Activated CD4-positive, alpha-beta T cell treated with anti-CD3 and anti-CD28 coated beads, Interleukin-2, amount 50 U/mL, for 4 hours (primary cell): ENCODE measurements at regions not wholly inside any gene's neighbourhood (a gene's known extent, or its start where the extent isn't known, plus 50 kb on each side); places are given as distances from the start of the nearest gene placed in this dataset.

Experiments
- DNase-seq, 2 experiments: peaks; one replicate each; pipeline ENCODE4 v3.0.0-alpha.2; 2020

DNA sequence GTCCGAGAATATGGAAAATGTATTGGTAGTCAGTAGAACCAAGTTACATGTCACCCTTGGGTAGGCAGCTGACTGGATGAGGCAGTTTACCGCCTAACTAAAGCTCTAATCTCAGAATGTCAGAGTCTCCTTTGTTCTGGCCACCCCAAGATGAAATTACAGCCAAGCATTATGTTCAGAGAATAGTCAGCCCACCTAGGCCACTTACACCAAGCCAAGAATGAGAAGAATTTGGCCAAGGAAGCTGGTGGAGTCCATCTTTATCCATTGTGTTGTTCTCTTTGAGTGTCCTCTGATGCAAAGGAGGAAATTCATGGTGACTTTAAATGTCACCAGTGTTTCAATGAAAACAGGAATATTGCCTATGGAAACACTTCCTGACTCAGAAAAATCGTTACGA, 275.1 kb upstream of the MAP3K1 start:
- DNase-seq = no peak

DNA sequence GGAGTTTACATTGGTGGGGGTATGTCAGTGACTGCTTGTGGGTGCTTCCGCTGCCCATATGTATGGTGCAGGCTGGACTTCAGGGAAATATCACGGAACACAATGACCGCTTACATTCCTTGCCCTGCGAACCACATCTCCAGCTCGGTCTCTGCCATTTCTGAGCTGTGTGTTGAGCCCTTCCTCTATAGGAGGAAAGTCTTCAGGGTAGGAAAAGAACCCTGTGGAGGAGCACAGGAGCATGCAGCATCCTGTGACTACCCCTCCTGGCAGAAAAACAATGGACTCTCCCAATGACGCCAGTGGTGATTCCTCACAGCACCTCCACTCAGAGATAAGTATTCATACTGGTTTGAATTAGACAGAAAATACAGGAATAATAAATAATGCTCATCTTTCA, 276.8 kb upstream of the MAP3K1 start:
- no peak for DNase-seq

DNA sequence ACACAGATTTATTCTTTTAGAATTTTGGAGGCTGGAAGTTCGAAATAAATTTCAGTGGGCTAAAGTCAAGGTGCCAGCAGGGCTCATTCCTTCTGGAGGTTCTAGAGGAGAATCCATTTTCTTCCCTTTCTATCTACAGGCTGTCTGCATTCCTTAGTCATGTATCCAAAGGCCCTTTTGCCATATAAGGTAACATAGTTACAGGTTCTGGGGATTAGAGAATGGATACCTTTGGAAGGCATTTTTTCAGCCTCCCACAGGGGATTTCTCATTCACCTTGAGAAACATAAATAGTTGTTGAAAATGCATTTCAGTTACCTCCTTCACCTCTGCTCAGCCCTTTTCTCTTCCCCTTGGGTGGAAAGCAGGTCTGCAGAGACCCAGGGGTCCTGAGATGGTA, 280.0 kb upstream of the MAP3K1 start:
- no peak for DNase-seq

DNA sequence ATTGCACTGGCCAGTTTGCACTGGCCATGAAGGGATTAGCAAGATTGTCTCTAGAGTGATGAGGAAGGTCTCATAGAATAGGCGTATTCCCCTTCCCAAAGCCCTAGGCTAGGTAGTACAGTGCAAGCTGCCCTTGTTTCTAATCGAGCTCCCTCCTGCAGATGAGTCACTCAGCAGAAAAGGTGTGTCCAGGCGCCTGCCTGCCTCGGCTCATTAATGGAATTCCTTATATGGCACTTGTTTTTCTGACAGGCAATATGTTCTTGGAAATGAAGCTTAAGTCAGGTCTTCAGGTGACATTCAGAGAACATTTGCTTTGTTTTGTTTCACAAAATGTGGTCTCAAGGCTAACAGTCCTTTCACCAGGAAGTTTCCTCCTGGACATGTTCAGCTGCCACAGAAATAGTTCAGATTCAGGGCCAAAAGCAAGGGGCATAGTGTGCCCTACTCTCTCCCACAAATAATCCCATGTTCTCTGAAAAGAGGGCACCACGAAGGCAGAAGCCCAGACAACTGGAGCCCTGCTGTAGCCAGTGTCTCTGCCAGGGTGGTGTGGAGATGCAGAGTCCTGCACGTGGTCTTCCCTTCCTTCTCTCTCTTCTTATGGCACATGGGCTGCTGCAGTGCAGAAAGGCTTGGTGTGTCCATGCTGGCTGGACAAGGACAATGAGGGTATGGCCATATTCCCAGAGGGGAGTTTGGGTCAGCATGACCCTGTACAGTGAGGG, 281.1 kb upstream of the MAP3K1 start:
- peak; percentile 43 to 47 for DNase-seq

DNA sequence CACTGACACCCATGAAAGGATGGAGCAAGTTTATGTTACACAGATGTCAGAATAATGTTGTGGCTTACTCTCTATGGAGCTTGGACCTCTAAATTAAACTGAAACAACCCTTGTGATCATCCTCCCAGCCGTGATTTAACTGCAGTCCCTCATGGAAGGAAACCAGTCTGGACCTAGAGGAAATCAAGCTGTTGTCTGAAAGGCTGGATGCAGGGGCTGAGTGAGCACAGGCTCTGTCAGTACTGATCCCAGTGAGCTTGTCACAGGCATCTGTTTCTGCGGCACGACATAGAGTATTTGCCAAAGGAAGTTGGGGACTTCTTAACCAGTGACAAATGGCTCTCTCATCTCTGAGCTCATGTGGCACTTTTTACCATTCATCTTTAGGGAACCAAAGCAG, 282.9 kb upstream of the MAP3K1 start:
- no peak for DNase-seq

DNA sequence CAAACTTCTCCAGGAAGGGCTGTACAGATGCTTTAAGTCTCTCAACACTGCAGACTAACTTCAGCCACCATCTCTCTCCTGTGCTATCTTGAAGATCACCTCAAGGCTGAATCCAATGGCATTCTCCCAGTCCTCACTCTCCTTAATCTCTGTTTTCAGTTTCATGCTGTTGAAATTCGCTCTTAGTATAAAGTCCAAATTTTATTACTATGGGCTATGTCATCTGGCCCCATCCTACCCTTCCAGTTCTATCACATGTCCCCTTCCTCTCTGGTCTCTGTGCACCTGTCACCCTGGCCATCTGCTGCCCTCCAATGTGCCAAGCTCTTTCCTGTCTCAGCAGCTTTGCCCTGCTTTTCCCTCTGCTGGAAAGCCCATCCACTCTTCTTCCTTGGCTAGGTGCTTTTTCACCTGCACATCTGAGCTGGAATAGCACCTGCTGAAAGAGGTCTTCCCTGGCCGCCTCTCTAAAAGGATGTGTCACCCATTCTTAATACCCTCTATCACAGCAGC, 284.7 kb upstream of the MAP3K1 start:
- no peak for DNase-seq

DNA sequence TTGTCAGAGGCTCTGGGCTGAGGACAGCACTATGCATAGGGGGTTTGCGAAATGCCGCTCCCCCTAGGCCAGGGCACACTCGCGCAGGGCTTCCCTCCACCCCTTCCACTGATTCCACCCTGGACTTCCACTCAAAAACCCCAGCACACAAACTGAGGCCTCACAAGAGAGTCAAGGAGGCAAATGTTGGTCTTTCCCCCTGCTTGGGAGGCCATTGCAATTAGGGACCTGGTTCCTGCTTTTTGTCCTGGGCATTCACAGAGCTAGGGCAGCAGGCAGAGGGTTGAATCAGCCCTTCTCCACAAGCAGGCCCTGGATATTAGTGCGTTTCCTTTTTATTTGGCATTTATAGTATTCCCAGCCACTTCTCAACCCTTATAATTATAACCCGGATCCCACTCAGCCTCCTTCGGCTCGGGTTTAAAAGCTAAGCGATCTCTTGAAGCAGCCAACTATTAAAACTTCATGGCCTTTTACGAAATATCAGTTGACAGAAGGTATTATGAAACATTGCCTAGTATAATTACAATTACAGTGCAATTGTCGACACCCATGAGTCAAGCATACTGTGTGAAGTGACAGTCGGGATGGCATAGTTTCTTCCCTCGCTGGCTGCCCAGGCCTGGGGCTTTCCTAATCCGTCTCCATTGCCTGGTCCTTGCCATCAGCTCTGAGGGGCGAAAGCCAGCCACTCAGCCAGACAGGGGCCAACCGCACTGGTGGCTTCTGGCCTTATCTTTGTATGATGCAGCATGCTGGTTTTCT, 285.5 kb upstream of the MAP3K1 start:
- no peak for DNase-seq

DNA sequence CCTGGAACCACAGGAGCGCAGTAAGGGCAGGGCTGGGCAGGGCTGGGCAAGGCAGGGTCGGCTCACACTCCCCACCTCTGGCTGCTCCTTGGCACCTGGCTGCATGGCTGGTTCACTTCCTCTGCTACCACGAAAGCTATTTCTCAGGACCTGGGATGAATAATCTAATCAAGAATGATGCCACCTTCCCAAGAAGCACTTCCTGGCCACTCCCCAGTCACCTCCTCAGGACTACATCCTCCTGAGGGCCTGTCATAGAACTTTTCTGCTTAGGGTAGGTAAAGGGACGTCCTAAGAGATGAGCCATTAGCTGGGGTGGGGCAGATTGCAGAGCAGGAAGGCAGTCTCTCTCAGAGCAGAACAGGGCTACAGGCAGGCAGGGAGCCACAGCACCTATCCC, 288.2 kb upstream of the MAP3K1 start:
- DNase-seq = no peak

DNA sequence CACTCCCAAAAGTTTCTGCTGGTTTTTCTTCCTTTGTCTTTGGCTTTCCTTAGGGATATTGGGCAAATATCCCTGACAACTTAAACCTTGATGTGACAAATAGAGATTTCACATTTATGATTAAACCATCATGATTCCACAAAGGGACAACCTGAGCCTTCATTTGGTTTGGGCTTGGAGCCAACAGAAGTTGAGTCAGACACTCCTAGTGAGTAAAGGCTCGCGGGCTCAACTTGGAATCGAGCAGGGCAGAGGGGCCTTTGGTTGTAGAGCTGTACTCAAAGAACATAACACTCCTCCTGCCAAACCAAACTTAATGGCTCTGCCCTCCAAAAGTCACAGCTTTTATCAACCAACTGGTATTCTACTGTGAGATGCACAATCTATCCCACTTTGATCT, 290.2 kb upstream of the MAP3K1 start:
- no peak for DNase-seq

DNA sequence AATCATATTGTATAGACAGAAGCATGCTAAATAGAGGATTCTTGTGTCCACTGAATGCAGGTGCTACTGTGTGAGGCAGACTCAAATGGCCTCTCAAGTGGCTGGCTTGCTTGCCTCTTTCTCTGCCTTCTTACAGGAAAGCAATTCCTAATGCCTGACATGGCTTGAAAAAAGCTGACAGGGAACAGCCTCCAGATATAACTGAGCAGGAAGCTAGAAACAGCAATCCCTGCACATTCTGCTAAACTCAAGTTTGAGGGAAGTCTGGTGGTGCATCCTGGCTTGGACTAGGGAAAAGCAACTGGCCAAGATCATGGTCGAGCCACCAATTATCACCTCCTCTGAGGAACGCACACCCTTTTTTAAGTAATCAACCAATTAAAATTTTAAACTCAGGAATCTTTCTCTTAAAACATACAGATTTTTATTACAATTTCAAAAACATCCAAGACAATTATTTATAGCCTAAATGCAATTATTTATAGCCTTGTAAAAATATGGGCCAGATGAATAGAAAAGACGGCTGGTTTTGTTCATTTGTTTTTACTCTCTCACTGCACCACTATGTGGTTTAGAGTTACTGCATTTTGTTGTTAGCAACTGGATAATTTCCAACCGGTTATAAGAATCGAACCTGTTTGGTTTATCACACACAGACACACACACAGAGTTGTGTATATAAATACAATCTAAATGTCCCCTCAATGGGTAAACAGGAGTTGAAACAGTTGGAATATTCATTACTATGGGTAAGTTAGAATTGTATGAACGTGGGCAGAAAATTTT, 290.9 kb upstream of the ANKRD55 start:
- no peak for DNase-seq

DNA sequence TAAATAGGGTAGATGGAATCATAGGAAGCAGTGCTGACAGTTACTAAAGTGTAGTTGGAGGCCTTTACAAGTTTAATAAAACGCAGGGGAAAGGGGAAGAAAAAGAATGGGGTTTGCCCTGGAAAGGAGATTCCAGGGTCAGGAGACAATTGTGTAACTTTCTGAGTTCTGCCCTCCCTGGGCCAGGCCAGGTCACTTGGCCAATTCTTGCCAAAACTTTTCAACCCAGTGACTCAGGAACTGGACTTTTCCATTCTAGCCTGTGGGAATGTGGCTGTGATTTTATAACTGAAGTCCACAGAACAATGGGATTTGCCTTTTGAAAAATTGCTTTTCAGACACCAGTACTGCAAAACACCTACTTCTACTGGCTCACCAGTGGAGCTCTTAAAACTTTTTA, 289.8 kb upstream of the ANKRD55 start:
- no peak for DNase-seq

DNA sequence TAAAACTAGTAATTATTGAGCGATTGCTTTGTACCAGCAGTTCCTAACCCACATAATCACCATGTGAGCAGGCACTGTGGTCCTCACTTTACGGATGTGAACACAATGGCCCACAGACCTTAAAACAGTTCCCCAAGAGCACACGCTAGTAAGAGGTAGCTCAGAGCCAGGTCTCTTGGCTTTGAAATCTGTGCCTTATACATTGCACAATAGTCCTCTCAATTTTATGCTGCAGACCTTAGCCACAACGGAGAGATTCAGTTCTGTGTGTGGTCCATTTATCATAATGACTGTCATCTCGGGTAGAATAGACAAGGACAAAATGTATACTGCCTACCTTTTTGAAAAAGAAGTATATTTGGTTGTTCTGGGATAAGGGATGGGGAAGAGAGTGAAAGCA, 289.0 kb upstream of the ANKRD55 start:
- no peak for DNase-seq

DNA sequence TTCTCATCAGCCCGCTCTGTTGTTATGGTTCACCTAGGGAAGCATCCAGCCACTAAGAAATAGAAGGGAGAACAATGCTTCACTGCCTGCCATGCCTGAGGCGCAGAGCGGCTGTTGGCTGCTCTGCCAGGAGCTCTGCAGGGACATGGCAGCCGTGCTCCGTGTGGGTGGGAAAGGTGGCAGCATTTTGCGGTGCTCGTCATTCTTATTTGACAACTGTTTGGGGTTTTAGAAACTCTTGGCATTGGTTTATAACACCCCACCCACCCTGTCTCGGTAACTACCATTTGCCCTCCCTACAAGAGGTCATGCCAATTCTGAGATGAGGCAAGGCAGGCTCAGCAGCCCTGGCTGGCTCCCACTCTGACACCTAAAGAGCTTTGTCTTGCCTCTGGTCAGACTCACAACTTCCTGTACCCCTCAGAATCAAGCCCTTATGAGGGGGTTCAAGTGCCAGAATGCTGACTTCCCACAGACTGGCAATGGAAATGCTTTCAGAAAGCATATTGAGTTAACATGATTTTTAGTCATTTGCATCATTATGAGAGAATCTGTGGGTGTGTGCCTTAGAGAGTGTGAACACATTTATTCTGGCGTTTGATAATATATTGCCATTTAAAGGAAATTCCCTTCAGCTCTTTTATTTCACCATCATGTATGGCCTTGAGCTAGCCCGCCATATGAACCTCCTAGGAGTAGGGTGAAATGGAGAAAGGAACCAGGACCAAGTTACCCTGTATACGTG, 288.0 kb upstream of the ANKRD55 start:
- no peak for DNase-seq

DNA sequence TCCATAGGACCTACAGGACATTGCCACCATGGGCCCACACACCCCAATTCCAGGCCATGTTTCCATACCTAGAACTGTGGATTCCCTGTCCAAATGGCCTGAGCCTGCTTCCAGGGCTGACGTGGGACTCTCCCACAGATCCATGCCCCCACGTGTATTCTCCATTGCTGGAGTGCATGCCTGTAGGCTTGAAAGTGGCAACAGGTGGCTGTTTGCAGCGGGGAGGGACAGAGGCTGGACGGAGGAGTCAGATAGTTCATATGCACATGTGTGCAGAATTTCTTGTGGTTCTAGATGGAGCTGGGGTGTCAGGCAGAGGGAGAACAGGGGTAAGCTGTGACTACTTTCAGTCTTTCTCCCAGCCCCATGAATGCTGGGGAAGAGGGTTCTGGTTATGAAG, 285.7 kb upstream of the ANKRD55 start:
- no peak for DNase-seq

DNA sequence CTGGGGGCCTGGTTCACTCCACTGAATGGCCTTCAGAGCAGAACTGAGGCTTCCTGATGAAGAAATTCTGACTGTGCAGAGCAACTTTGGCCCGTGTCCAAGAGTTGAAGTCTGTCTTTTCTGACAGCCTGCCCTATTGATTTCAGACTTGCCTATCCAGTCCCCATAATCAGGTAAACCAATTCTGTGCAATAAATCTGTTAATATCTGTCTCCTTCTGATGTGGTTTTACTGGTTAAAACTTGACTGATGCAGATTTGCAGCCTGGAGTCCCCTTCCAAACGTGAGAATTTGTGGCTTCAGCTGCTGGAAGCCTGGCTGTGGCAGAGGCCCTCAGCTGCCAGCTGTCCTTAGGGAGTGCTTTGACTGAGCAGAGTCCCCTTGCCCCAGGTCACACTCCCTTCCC, 283.9 kb upstream of the ANKRD55 start:
- DNase-seq = no peak

DNA sequence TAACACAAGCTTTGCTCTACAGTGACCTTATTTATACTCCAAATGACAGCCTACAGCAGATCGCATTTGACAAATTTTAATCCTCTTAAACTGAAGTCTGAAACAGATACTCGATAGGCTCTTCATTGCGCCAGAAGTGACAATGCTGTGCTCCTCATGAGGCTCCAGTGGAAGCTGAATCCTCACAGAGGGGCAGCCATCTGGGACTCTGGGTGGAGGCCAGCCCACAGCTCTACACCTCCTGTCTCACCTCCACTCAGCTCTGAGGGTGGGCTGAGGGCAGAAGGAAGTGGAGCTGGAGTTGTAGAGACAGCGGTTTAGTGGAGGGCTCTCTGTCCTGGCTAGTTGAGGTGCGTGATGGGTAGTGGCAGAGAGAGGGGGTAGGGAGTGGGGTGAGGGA, 283.3 kb upstream of the ANKRD55 start:
- DNase-seq = no peak

DNA sequence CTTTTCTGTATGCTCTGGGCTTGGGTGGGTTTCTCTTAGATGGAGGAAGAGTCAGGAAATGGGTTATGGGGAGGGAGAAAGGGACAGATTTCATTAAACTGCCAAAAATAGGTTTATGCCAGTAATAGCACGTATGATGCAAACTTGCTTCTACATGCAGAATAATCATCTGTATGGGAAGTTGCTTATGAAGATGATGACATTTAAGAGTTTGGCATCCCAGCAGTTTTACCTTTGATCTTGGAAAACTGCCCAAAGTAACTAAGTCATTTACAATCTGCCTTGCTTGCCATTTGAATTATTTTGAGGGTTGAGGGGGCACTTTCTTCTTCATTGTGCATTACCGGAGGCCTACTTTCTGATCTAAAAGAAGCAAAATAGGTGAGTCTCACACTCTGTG, 282.9 kb upstream of the ANKRD55 start:
- no peak for DNase-seq

DNA sequence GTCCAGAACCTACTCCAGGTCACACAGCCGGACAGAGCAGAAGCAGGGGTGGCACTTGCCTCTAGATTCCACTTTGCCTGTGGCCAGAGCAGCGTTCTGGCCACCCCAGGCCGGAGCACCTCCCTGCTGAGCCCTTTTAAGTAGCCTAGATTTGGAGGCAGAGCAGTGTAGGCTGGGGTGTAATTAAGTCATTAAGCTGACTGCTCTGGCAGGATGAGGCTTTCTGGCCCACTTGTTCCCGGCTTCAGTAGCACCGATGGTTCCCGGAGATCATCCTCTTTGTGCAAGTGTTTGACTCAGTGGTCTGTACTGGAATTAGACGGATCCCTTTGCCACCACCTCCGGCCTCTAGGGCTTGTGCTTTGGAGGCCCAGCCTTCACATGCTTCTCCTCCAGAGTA, 281.9 kb upstream of the ANKRD55 start:
- DNase-seq = no peak

DNA sequence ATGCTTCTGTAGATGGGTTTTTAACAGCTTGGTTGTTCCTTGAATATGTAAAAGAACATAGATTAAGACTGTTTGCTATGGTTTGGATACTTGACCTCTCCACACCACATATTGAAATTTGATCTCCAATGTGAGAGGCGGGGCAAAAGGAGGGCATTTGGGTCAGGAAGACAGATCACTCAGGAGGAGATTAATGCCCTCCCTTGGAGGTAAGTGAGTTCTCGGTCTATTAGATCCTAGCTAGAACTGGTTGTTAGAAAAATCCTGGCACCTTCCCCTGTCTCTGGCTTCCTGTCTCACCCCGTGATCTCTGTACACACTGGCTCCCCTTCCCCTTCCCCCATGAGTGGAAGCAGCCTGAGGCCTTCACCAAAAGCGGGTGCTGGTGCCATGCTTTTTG, 281.1 kb upstream of the ANKRD55 start:
- DNase-seq = no peak

DNA sequence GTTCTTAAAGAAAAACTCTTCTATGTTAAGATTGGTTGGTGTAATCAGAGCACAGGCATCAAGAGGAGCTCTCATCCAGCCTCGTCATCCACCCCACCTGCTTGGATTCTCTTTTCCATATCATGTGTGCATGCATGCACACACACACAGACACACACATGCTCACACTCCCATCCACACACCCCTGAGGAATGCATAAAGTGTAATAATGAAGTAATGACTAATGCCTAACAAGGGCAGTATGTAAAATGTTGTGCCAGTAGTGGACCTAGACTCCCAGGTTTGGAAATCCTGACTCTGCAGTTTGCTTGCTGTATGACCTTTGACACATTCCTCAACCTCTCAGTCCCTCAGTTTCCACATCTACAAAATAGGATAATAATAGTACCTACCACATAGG, 280.0 kb upstream of the ANKRD55 start:
- no peak for DNase-seq

DNA sequence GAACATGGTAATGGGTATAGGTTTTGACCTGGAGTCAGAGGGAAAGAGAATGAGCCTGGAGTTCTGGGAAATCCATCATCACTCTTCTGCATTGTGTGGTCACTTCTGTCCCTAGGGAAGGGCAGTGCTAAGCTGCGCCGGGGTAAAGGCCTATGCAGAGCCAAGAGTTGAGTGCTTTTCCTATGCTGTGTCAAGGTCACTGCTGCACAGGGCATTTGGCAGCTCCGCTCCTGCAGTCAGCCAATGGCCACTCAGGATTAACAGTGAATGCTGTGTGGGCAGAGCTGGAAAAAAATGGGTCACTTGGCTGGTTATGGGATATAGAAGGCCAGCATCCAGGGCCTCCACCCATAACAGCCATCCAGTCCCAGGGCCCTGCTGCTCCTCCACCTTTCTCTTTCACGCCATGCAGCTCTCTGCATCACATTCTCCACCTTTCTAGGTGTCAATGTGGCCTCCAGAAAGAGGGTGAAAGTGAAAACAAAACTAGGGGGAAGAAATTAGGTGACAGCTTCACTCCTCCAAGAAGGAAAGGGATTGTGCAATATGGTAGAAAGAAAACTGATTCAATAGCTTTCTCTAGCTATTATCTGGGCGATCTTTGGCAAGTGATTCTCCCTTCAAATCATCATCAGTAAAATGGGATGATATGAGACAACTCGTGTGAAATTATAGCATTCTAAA, 279.3 kb upstream of the ANKRD55 start:
- no peak for DNase-seq

DNA sequence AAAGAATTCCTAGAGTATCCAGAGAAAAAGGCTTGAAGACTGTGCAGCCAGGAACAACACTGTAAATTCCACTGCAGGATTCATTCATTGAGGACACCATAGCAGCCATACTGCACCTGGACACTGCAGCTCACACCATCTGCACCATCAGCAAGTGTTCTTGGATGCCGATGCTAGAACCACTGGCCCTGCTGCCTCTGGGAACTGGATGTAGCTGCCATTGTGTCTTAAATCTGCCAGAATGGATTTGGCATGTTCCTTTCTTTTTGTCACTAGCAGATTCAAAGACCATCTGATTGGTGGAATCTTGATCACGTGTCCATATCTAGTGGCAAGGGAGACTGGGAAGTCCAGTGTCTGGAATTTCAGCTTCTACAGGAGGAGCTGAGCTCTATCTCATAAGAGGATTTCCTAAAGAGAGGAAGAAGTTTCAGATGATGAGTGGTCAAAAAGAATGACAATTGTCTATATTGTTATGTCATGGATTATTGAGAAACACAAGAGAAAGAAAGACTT, 278.3 kb upstream of the ANKRD55 start:
- no peak for DNase-seq
